ENCODE measurements at regions not wholly inside any gene's neighbourhood (a gene's known extent, or its start where the extent isn't known, plus 50 kb on each side); places are given as distances from the start of the nearest gene placed in this dataset.

DNA sequence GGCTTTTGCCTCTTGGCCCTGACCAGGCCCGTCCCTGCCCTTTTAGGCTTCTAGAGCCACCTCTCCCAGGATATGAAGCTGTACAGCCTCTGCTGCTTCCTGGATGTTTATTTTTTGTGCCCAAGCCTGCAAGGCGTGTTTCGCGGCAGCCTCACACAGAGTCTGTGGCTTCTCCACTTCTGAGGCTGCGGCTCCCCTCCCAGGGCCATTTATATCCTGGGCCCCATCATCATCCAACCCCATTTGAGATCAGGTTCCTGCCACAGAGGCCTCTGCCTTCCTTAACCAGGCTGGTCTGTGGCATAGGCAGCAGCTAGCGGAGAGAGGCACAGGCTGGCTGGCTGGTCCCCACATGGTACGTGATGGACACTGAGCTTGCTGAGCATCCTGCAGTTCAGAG is 114.1 kb upstream of the PWP1 start:
- TF ChIP-seq POLR2A (IDR thresholded peaks at IDR 0.05) (no peak), CTCF (IDR thresholded peaks at IDR 0.05) (no peak), POLR2AphosphoS5 (IDR thresholded peaks at IDR 0.05) (no peak)
